ENCODE measurements at regions not wholly inside any gene's neighbourhood (a gene's known extent, or its start where the extent isn't known, plus 50 kb on each side); places are given as distances from the start of the nearest gene placed in this dataset.

DNA sequence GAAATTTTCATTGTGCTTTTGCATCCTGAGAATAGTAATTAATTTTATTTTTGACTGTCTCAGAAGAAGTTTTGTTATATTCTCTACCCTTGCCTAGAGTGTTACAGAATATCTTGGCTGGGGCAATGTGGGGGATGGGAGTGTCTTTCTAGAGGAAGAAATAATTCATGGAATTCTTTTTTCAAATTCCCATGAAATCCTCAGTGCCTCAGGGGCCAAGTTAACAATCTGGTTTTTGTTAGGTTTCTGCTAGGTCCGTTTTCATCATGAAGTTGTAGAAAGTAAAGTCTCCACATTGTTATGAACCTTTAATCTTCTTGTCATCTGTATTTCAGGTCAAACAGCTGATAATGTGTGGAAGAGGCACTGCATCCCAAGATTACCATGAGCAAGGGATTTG, 145.6 kb upstream of the GYPC start:
- TF ChIP-seq CTCF (conservative IDR thresholded peaks at IDR 0.05; ENCODE audit: low read depth, low read length) (no peak), EZH2 (IDR thresholded peaks at IDR 0.05; ENCODE audit: low read length, unreplicated experiment) (no peak)
